Smooth muscle cell (in vitro differentiated cells): ENCODE measurements at regions not wholly inside any gene's neighbourhood (a gene's known extent, or its start where the extent isn't known, plus 50 kb on each side); places are given as distances from the start of the nearest gene placed in this dataset.

Experiments used
- DNase-seq: peaks from one replicate; lab custom pipeline; 2025; ENCODE audit not compliant: unreplicated experiment; lab: John Stamatoyannopoulos, UW
- H2AFZ ChIP-seq: fragments of 200-600 bp; sonication (generic); 2 replicates; pipeline ENCODE4 v1.6.0; 2016; ENCODE audit warnings: antibody characterized with exemption, low read depth, mild to moderate bottlenecking
- H3F3A ChIP-seq: fragments of 200-600 bp; sonication (generic); 2 replicates; pipeline ENCODE4 v1.6.0; 2017; ENCODE audit warnings: antibody characterized with exemption, low read depth
- H3K27ac ChIP-seq: fragments of 200-600 bp; sonication (generic); 2 replicates; pipeline ENCODE4 v1.5.1; 2016; ENCODE audit warnings: low read depth, mild to moderate bottlenecking
- H3K27me3 ChIP-seq: fragments of 200-600 bp; sonication (generic); 2 replicates; pipeline ENCODE4 v1.6.1; 2016; ENCODE audit warnings: low read depth, mild to moderate bottlenecking
- H3K36me3 ChIP-seq: fragments of 200-600 bp; sonication (generic); 2 replicates; pipeline ENCODE4 v1.5.1; 2016; ENCODE audit warnings: low read depth
- H3K4me1 ChIP-seq: fragments of 200-600 bp; sonication (generic); 2 replicates; pipeline ENCODE4 v1.5.1; 2016; ENCODE audit warnings: low read depth
- H3K4me2 ChIP-seq: fragments of 200-600 bp; sonication (generic); 2 replicates; pipeline ENCODE4 v1.6.0; 2016; ENCODE audit warnings: mild to moderate bottlenecking
- H3K4me3 ChIP-seq: fragments of 200-600 bp; sonication (generic); 2 replicates; pipeline ENCODE4 v1.5.1; 2016; ENCODE audit warnings: mild to moderate bottlenecking
- H3K79me2 ChIP-seq: fragments of 200-600 bp; sonication (generic); 2 replicates; pipeline ENCODE4 v1.6.0; 2016; ENCODE audit warnings: low read depth, mild to moderate bottlenecking
- H3K9ac ChIP-seq: fragments of 200-600 bp; sonication (generic); 2 replicates; pipeline ENCODE4 v1.6.0; 2016; ENCODE audit warnings: low read depth
- H3K9me3 ChIP-seq: fragments of 200-600 bp; sonication (generic); replicated peaks from 2 replicates; pipeline ENCODE4 v1.5.1; 2016; ENCODE audit warnings: low read depth
- H4K20me1 ChIP-seq: fragments of 200-600 bp; sonication (generic); 2 replicates; pipeline ENCODE4 v1.6.0; 2016; ENCODE audit warnings: low read depth
- CTCF ChIP-seq: fragments of 200-600 bp; sonication (generic); IDR thresholded peaks from 2 replicates; pipeline ENCODE4 v1.5.1; 2017; ENCODE audit warnings: borderline replicate concordance, mild to moderate bottlenecking, antibody characterized with exemption; ENCODE audit not compliant: insufficient read depth, poor library complexity, severe bottlenecking
- WGBS: methylation state at CpG from one replicate; pipeline ENCODE4 v1.1.7; 2016; ENCODE audit warnings: low lambda C conversion rate; 5-methylcytosine and 5-hydroxymethylcytosine counted together

- no peaks in the 10 kb centered on the region for H3K36me3 ChIP-seq
- H3K27me3 ChIP-seq = no peaks in the 10 kb centered on the region
- no peaks in the 10 kb centered on the region for H4K20me1 ChIP-seq
- H3K4me2 ChIP-seq = no peak overlapping the region
- H3K79me2 ChIP-seq = no peaks in the 10 kb centered on the region
- DNase-seq = no peak
- no peaks in the 10 kb centered on the region for H3K4me1 ChIP-seq
- no peaks in the 10 kb centered on the region for H3K9me3 ChIP-seq
- no peak overlapping the region for H2AFZ ChIP-seq
- H3K4me3 ChIP-seq = no peak overlapping the region
- WGBS = 76% methylated on average over 5 of the region's 5 CpGs
- TF ChIP-seq CTCF = no peak
- no peak overlapping the region for H3K9ac ChIP-seq
- no peaks in the 10 kb centered on the region for H3F3A ChIP-seq
- H3K27ac ChIP-seq = no peak overlapping the region
Observed at GRCh38 chr22:48993655-48994054, 834.0 kb downstream of the BRD1 start.

GRCh38 chr22:48984639-48985038 is 843.0 kb downstream of the BRD1 start:
- H3K4me1 ChIP-seq = no peaks in the 10 kb centered on the region
- H3K27ac ChIP-seq = no peak overlapping the region
- H3K9me3 ChIP-seq = no peaks in the 10 kb centered on the region
- H3K4me3 ChIP-seq = no peak overlapping the region
- no peaks in the 10 kb centered on the region for H3K36me3 ChIP-seq
- no peak overlapping the region for H2AFZ ChIP-seq
- H3K27me3 ChIP-seq = no peaks in the 10 kb centered on the region
- H3K79me2 ChIP-seq = no peaks in the 10 kb centered on the region
- no peaks in the 10 kb centered on the region for H3F3A ChIP-seq
- 84% methylated on average over 14 of the region's 14 CpGs for WGBS
- no peak for DNase-seq
- no peak overlapping the region for H3K9ac ChIP-seq
- H3K4me2 ChIP-seq = no peak overlapping the region
- no peaks in the 10 kb centered on the region for H4K20me1 ChIP-seq
- TF ChIP-seq CTCF = no peak

GRCh38 chr22:48982321-48982905 is 845.3 kb downstream of the BRD1 start:
- no peak overlapping the region for H3K9ac ChIP-seq
- no peaks in the 10 kb centered on the region for H3F3A ChIP-seq
- no peaks in the 10 kb centered on the region for H3K27me3 ChIP-seq
- WGBS = 95% methylated on average over 10 of the region's 10 CpGs
- H4K20me1 ChIP-seq = no peaks in the 10 kb centered on the region
- no peak overlapping the region for H3K27ac ChIP-seq
- H3K79me2 ChIP-seq = no peaks in the 10 kb centered on the region
- H3K36me3 ChIP-seq = no peaks in the 10 kb centered on the region
- no peaks in the 10 kb centered on the region for H3K9me3 ChIP-seq
- H2AFZ ChIP-seq = no peak overlapping the region
- no peak overlapping the region for H3K4me2 ChIP-seq
- no peak for DNase-seq
- no peak for TF ChIP-seq CTCF
- H3K4me3 ChIP-seq = no peak overlapping the region
- H3K4me1 ChIP-seq = no peaks in the 10 kb centered on the region

- no peaks in the 10 kb centered on the region for H3F3A ChIP-seq
- H3K27me3 ChIP-seq = no peaks in the 10 kb centered on the region
- no peaks in the 10 kb centered on the region for H3K79me2 ChIP-seq
- no peak overlapping the region for H3K4me2 ChIP-seq
- no peak overlapping the region for H3K4me3 ChIP-seq
- 81% methylated on average over 20 of the region's 20 CpGs for WGBS
- no peaks in the 10 kb centered on the region for H4K20me1 ChIP-seq
- H3K27ac ChIP-seq = no peak overlapping the region
- H3K9me3 ChIP-seq = no peaks in the 10 kb centered on the region
- H2AFZ ChIP-seq = no peak overlapping the region
- no peak for DNase-seq
- TF ChIP-seq CTCF = no peak
- H3K9ac ChIP-seq = no peak overlapping the region
- H3K4me1 ChIP-seq = no peaks in the 10 kb centered on the region
- H3K36me3 ChIP-seq = no peaks in the 10 kb centered on the region
Observed at GRCh38 chr22:48981371-48982061, 846.2 kb downstream of the BRD1 start.
